Germinal center (tissue), 1 donor: ENCODE measurements at regions not wholly inside any gene's neighbourhood (a gene's known extent, or its start where the extent isn't known, plus 50 kb on each side); places are given as distances from the start of the nearest gene placed in this dataset.

Source experiments
- DNase-seq: peaks from one replicate; pipeline ENCODE4 v3.0.0; 2012; ENCODE audit warnings: mixed read lengths, low spot score

- DNase-seq = no peak
These were observed 135.3 kb downstream of the RFC3 start for GRCh38 chr13:33953203-33953602.

- no peak for DNase-seq
These were observed 135.8 kb downstream of the RFC3 start for GRCh38 chr13:33953781-33954180.

- DNase-seq = no peak
These were observed 138.4 kb downstream of the RFC3 start for GRCh38 chr13:33956346-33956745.

- no peak for DNase-seq
These were observed 139.6 kb downstream of the RFC3 start for GRCh38 chr13:33957497-33957905.

GRCh38 chr13:33958964-33959363 lies 141.0 kb downstream of the RFC3 start:
- peak; percentile 8 for DNase-seq

GRCh38 chr13:33963134-33963533 lies 145.2 kb downstream of the RFC3 start:
- no peak for DNase-seq

GRCh38 chr13:33963895-33964294 lies 145.9 kb downstream of the RFC3 start:
- DNase-seq = no peak

GRCh38 chr13:33968520-33969507 lies 150.9 kb downstream of the RFC3 start:
- DNase-seq = no peak

GRCh38 chr13:33970746-33971561 lies 153.0 kb downstream of the RFC3 start:
- no peak for DNase-seq

GRCh38 chr13:33971562-33971819 lies 153.5 kb downstream of the RFC3 start:
- no peak for DNase-seq

- DNase-seq = no peak
These were observed 155.2 kb downstream of the RFC3 start for GRCh38 chr13:33973194-33973593.

GRCh38 chr13:33976965-33977364 lies 159.0 kb downstream of the RFC3 start:
- no peak for DNase-seq

GRCh38 chr13:33978653-33979052 lies 160.7 kb downstream of the RFC3 start:
- no peak for DNase-seq

- DNase-seq = no peak
These were observed 175.0 kb downstream of the RFC3 start for GRCh38 chr13:33992881-33993336.

GRCh38 chr13:33994198-33994597 lies 176.2 kb downstream of the RFC3 start:
- DNase-seq = no peak

- no peak for DNase-seq
These were observed 177.0 kb downstream of the RFC3 start for GRCh38 chr13:33994826-33995502.

GRCh38 chr13:33996636-33997035 lies 178.7 kb downstream of the RFC3 start:
- DNase-seq = no peak

GRCh38 chr13:33997574-33997973 lies 179.6 kb downstream of the RFC3 start:
- DNase-seq = no peak

- no peak for DNase-seq
These were observed 182.1 kb downstream of the RFC3 start for GRCh38 chr13:33999811-34000605.

- no peak for DNase-seq
These were observed 183.0 kb downstream of the RFC3 start for GRCh38 chr13:34000955-34001354.

GRCh38 chr13:34001389-34001788 lies 183.4 kb downstream of the RFC3 start:
- DNase-seq = no peak

- DNase-seq = no peak
These were observed 184.2 kb downstream of the RFC3 start for GRCh38 chr13:34002141-34002540.
